Neural cell (in vitro differentiated cells): ENCODE measurements at regions not wholly inside any gene's neighbourhood (a gene's known extent, or its start where the extent isn't known, plus 50 kb on each side); places are given as distances from the start of the nearest gene placed in this dataset.
"Not testable (repeated sequence)": the region's sequence is repeated elsewhere in the genome, so short reads cannot be mapped to it uniquely, and the experiment has no call there.

ENCODE experiments used
- H2AFZ ChIP-seq: fragments of 200-600, 300-800 bp; sonication (generic), shearing (Covaris generic); 2 replicates; pipeline ENCODE4 v1.6.0; 2014; ENCODE audit warnings: low read depth, mild to moderate bottlenecking, antibody characterized with exemption, low read length, moderate library complexity
- H3F3A ChIP-seq: fragments of 200-600 bp; shearing (Covaris generic); 2 replicates; pipeline ENCODE4 v1.6.1; 2016; ENCODE audit warnings: mild to moderate bottlenecking, moderate library complexity, mixed read lengths, antibody characterized with exemption, low read length; ENCODE audit not compliant: insufficient read depth, poor library complexity, severe bottlenecking
- H3K27ac ChIP-seq: fragments of 200-600, 300-800 bp; sonication (generic), shearing (Covaris generic); 2 replicates; pipeline ENCODE4 v1.5.1; 2014; ENCODE audit warnings: mild to moderate bottlenecking, low read length, moderate library complexity
- H3K27me3 ChIP-seq: fragments of 300-800, 200-600 bp; sonication (generic), shearing (Covaris generic); 2 replicates; pipeline ENCODE4 v1.6.0; 2014; ENCODE audit warnings: mild to moderate bottlenecking, low read depth, low read length, moderate library complexity; ENCODE audit not compliant: insufficient read depth
- H3K36me3 ChIP-seq: fragments of 300-800, 200-600 bp; sonication (generic), shearing (Covaris generic); 2 replicates; pipeline ENCODE4 v1.5.1; 2014; ENCODE audit warnings: mild to moderate bottlenecking, antibody characterized with exemption, low read length, moderate library complexity; ENCODE audit not compliant: insufficient read depth
- H3K4me2 ChIP-seq: fragments of 300-800, 200-600 bp; sonication (generic), shearing (Covaris generic); 2 replicates; pipeline ENCODE4 v1.6.0; 2014; ENCODE audit warnings: mild to moderate bottlenecking, low read length
- H3K4me3 ChIP-seq: fragments of 300-800, 200-600 bp; sonication (generic), shearing (Covaris generic); 2 replicates; pipeline ENCODE4 v1.5.1; 2014; ENCODE audit warnings: mild to moderate bottlenecking, low read length, moderate library complexity
- H3K79me2 ChIP-seq: fragments of 200-600 bp; shearing (Covaris generic); replicated peaks from 2 replicates; pipeline ENCODE4 v1.6.0; 2014; ENCODE audit warnings: mild to moderate bottlenecking, low read length, moderate library complexity; ENCODE audit not compliant: insufficient read depth
- H3K9ac ChIP-seq: fragments of 300-800, 200-600 bp; sonication (generic), shearing (Covaris generic); 2 replicates; pipeline ENCODE4 v1.6.1; 2016; ENCODE audit warnings: mild to moderate bottlenecking, low read length, mixed read lengths
- H3K9me2 ChIP-seq: fragments of 200-600 bp; shearing (Covaris generic); 2 replicates; pipeline ENCODE4 v1.6.1; 2016; ENCODE audit warnings: mild to moderate bottlenecking, low read length, mixed read lengths; ENCODE audit not compliant: insufficient read depth
- H3K9me3 ChIP-seq: fragments of 200-600, 300-800 bp; sonication (generic), shearing (Covaris generic); 2 replicates; pipeline ENCODE4 v1.6.1; 2016; ENCODE audit warnings: mild to moderate bottlenecking, mixed run types, low read length, moderate library complexity, mixed read lengths
- H4K20me1 ChIP-seq: fragments of 200-600 bp; shearing (Covaris generic); 2 replicates; pipeline ENCODE4 v1.6.1; 2016; ENCODE audit warnings: mild to moderate bottlenecking, mixed run types; ENCODE audit not compliant: insufficient read depth
- CTCF ChIP-seq: fragments of 450-650 bp; IDR thresholded peaks from 2 replicates; pipeline ENCODE4 v1.5.1; 2014; ENCODE audit warnings: antibody characterized with exemption, mild to moderate bottlenecking, moderate library complexity; ENCODE audit not compliant: poor library complexity, severe bottlenecking
- EP300 ChIP-seq: fragments of 450-650 bp; conservative IDR thresholded peaks from 2 replicates; pipeline ENCODE4 v1.6.1; 2014; ENCODE audit warnings: antibody characterized with exemption, mild to moderate bottlenecking, moderate library complexity; ENCODE audit not compliant: poor library complexity, severe bottlenecking
- EZH2 ChIP-seq: fragments of 200-600, 300-800 bp; shearing (Covaris generic), sonication (generic); IDR thresholded peaks from 2 replicates; pipeline ENCODE4 v1.6.1; 2014; ENCODE audit warnings: antibody characterized with exemption, low read length, borderline replicate concordance, mild to moderate bottlenecking; ENCODE audit not compliant: insufficient read depth, poor library complexity, severe bottlenecking
- MXI1 ChIP-seq: fragments of 450-650 bp; conservative IDR thresholded peaks from 2 replicates; pipeline ENCODE4 v1.6.1; 2014; ENCODE audit warnings: antibody characterized with exemption, mild to moderate bottlenecking; ENCODE audit not compliant: poor library complexity, severe bottlenecking
- POLR2AphosphoS5 ChIP-seq: IDR thresholded peaks from 2 replicates; pipeline ENCODE4 v1.6.1; 2012
- RAD21 ChIP-seq: fragments of 450-650 bp; conservative IDR thresholded peaks from 2 replicates; pipeline ENCODE4 v1.6.1; 2014; ENCODE audit warnings: antibody characterized with exemption, mild to moderate bottlenecking, moderate library complexity
- REST ChIP-seq: IDR thresholded peaks from 2 replicates; pipeline ENCODE4 v1.6.1; 2012; ENCODE audit warnings: borderline replicate concordance
- SMC3 ChIP-seq: fragments of 450-650 bp; conservative IDR thresholded peaks from 2 replicates; pipeline ENCODE4 v1.6.1; 2014; ENCODE audit warnings: antibody characterized with exemption, mild to moderate bottlenecking, moderate library complexity; ENCODE audit not compliant: poor library complexity
- TAF1 ChIP-seq: IDR thresholded peaks from 2 replicates; pipeline ENCODE4 v1.6.1; 2012; ENCODE audit warnings: low read depth

- no peak overlapping the region for H3K9ac ChIP-seq
- H2AFZ ChIP-seq = no peak overlapping the region
- H3F3A ChIP-seq = no peaks in the 10 kb centered on the region
- H4K20me1 ChIP-seq = no peaks in the 10 kb centered on the region
- H3K79me2 ChIP-seq = no peaks in the 10 kb centered on the region
- no peak overlapping the region for H3K27ac ChIP-seq
- no peak overlapping the region for H3K4me2 ChIP-seq
- TF ChIP-seq EP300 (no peak), TAF1 (no peak), EZH2 (no peak), RAD21 (no peak), CTCF (no peak), SMC3 (no peak), POLR2AphosphoS5 (no peak), MXI1 (no peak), REST (no peak)
- H3K9me2 ChIP-seq = no peaks in the 10 kb centered on the region
- H3K27me3 ChIP-seq = no peaks in the 10 kb centered on the region
- no peaks in the 10 kb centered on the region for H3K9me3 ChIP-seq
- no peak overlapping the region for H3K4me3 ChIP-seq
- H3K36me3 ChIP-seq = no peaks in the 10 kb centered on the region
These were observed 67.3 kb upstream of the DDR1 start for GRCh38 chr6:30816791-30817739.

GRCh38 chr6:30816296-30816695 is 68.0 kb upstream of the DDR1 start:
- H3K9ac ChIP-seq, H3K9me2 ChIP-seq, H2AFZ ChIP-seq, H3K27ac ChIP-seq, H3K4me3 ChIP-seq, H3F3A ChIP-seq, H3K4me2 ChIP-seq, H4K20me1 ChIP-seq, H3K36me3 ChIP-seq, H3K79me2 ChIP-seq, H3K27me3 ChIP-seq, H3K9me3 ChIP-seq: not testable (repeated sequence)

GRCh38 chr6:30815041-30815742 is 69.1 kb upstream of the DDR1 start:
- not testable (repeated sequence) for H3F3A ChIP-seq, H3K9me3 ChIP-seq, H3K27ac ChIP-seq, H3K27me3 ChIP-seq, H3K4me2 ChIP-seq, H3K9ac ChIP-seq, H3K36me3 ChIP-seq, H3K4me3 ChIP-seq, H4K20me1 ChIP-seq, H3K79me2 ChIP-seq, H2AFZ ChIP-seq, H3K9me2 ChIP-seq
